GM12873 (cell line): ENCODE measurements at regions not wholly inside any gene's neighbourhood (a gene's known extent, or its start where the extent isn't known, plus 50 kb on each side); places are given as distances from the start of the nearest gene placed in this dataset.

Source experiments
- CTCF ChIP-seq: IDR thresholded peaks from 2 replicates; pipeline ENCODE4 v1.5.1; 2012; ENCODE audit warnings: low read depth, mild to moderate bottlenecking, moderate library complexity, low read length, control low read depth; ENCODE audit not compliant: insufficient read depth; ENCODE audit errors: missing control alignments

DNA sequence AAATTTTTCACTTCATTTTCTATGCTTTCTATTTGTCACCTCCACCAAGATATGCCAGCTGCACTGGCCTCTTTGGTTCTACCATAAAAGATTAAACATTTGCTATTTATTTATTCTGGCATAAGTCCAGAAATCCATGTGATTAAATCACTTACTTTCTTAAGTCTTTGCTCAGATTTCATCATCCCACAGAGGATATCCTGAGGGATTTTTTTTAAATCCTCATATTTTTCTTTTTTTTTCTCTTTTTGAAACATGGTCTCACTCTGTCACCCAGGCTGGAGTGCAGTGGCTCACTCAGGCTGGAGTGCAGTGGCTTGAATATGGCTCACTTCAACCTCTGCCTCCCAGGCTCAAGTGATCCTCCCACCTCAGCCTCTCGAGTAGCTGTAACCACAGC lies 645.4 kb upstream of the ATXN7L3B start:
- TF ChIP-seq CTCF: no peak

- no peak for TF ChIP-seq CTCF
Measured at GRCh38 chr12:73898645-73899044, 639.0 kb upstream of the ATXN7L3B start.

DNA sequence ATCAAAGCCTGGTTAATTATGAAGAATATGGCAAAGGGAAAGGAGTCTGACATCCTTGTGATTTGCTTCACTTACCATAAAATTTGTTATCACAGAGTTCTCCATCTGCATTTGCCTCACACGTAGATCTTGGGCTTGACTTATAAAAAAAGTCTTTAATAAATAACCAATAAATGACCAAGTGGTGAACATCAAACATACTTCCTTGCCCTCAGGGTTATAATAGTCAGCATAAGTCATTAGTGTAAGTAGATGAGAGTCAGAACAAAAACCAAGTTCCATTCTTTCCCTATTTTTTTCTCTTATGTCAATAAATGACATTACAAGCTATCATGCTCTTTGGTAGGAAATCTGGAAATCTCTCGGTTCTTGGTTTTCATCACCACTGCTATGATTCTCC lies 635.4 kb upstream of the ATXN7L3B start:
- no peak for TF ChIP-seq CTCF

DNA sequence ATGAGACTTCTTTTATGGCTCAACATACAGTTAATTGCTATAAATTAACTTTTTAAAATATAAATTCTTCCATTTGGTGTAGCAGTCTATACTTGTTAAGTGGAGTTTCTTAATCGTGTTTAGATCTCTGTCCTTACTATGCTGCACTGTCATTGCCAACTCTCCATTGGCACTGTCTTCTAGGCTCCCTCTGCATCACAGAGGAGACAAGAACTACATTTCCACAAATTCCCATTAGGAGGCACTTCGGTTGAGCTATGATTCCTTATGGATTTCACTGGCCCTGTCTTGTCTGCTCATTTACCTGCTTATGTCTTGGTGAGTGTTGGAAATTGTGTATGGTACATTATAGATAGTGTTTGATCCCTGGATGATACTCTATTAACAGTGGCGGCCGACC lies 630.9 kb upstream of the ATXN7L3B start:
- TF ChIP-seq CTCF: no peak

DNA sequence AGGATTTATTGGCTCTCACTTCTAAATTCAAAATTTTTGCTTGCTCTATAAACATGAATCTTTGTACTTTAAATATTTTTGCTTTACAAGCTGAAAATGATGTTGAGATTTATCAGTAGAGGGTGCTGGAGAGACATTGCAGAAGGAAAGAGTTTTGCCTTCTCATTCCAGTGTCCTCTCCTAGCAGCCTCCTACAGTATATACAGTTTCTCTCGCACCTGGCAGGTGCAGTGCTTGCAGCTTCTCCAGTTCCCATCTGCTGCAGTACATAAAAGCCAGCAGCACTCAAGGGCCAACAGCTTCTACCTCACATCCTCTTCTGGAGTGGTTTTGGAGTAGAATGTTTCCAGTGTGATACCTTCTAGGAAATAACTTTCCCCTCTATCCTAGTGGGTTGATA lies 601.8 kb upstream of the ATXN7L3B start:
- no peak for TF ChIP-seq CTCF

- TF ChIP-seq CTCF: no peak
Measured at GRCh38 chr12:73947326-73948026, 590.2 kb upstream of the ATXN7L3B start.

GRCh38 chr12:73950507-73950906 lies 587.1 kb upstream of the ATXN7L3B start:
- TF ChIP-seq CTCF: no peak
